ENCODE measurements at regions not wholly inside any gene's neighbourhood (a gene's known extent, or its start where the extent isn't known, plus 50 kb on each side); places are given as distances from the start of the nearest gene placed in this dataset.

- DNase-seq (ENCODE audit: low read depth in 3 of 3), result no peak
These were observed 457.4 kb upstream of the DSEL start for GRCh38 chr18:67973916-67974315.

DNA sequence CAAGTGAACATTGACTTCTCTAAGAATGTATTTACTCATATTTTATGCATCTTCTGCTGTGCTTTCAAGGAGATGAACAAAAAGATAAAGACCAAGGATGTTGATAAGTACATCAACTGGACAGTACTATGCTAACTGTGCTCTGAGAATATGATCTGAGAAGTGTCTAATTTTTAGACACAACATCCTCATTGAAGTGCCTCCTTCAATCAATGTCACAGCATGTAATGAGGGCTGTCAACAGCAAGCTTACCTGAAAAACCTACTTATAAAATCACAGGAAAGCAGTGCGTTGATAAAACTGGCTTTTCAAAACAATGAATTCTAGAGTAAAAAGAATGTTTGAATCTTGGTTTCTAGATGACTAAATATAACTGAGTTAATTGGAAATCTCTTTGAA lies 452.9 kb upstream of the DSEL start:
- DNase-seq (ENCODE audit: low read depth in 3 of 3), result no peak

GRCh38 chr18:67966224-67966623 lies 449.7 kb upstream of the DSEL start:
- DNase-seq (ENCODE audit: low read depth in 3 of 3), result no peak

- DNase-seq (ENCODE audit: low read depth in 3 of 3), result no peak
These were observed 447.9 kb upstream of the DSEL start for GRCh38 chr18:67964462-67964861.

- no peak for DNase-seq (ENCODE audit: low read depth in 3 of 3)
These were observed 445.4 kb upstream of the DSEL start for GRCh38 chr18:67961701-67962440.

DNA sequence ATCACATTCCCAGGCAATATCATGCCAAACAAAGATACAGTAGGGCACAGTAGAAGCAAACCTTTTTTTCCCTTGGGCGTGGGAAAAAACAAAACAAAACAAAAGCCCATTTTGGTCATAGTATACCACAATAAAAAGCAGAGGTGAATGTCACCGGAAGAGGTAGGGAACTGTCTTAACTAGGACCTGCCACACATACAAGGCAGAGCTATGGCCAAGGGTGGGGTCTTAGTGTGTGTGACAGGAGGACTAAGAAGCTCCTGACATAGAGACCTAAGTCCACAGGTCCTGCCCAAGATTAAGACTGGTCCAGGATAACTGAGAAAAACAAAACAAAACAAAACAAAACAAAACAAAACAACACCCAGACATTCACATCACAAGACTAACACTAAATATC lies 441.2 kb upstream of the DSEL start:
- DNase-seq (ENCODE audit: low read depth in 3 of 3), result no peak

DNA sequence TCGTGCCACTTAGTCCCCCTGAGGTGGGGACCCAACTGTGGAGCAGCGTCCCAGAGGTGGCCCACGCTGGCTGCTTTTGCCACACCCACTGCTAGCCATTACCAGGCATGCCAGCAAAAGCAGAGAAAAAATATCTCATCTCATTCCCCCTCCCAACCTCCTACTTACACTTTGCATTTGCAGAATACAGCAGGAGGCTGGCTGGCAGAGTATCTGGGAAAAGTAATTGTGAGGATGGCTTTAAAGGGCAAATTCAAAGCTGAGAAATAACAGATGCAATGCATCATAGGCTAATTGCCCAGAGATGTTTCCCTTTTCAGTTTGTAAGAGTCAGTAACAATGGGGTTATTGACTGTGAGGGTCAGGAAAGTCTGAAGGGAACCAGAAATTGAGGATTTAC lies 438.1 kb upstream of the DSEL start:
- DNase-seq (ENCODE audit: low read depth in 3 of 3), result no peak

DNA sequence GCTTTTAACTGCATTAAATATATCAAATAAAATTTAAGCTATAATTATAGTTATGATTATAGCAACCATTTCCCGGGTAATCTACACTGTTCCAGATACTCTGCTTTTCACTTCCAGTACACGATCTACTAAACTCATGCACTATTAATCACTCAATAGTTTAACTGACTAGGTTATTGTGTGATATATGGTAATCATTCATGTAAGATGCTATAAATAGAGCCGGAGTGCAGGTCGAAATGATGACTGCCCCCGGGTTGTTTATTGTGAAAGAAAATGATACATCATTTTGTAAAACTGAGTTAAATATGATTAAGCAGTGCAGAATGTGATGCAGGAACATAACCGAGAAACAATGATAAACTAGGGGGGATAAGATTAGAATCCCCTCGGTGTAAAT lies 434.6 kb upstream of the DSEL start:
- no peak for DNase-seq (ENCODE audit: low read depth in 3 of 3)

DNA sequence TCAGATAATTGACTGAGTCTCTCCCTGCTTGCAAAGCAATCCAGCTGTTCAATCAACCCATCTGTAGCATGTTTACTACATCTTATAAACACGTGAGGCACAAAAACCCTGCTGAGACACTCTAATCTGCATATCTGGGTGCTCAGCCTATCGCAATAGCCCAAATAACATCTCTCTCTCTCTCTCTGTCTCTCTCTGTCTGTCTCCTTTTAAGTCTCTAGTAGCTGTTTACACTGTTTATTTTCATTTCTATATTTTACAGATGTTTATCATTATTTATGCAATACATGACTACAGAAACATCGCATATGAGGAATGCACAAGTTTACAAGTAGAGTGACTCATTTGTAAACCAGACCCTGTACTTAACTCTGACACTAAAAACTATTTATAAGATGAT lies 422.1 kb upstream of the DSEL start:
- DNase-seq (ENCODE audit: low read depth in 3 of 3), result no peak

DNA sequence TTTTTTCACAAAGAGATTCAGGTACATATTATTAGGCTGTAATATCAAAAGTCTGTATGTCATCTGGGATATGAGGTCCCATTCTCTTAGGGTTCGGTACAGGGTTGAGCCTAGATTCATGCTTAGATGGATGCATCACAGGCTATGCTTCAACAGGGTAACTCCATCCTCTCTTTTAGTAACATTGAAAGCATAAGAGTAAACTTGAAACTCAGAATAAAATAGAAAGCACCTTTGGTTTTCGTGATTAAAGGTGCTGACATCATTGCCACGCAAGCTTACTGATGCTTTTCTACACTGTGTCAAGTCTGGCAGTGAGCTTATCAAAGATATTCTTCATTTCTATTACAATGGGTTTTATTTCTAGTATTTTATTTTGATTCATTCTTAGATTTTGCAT lies 419.1 kb upstream of the DSEL start:
- DNase-seq (ENCODE audit: low read depth in 3 of 3), result no peak

GRCh38 chr18:67933271-67933670 lies 416.8 kb upstream of the DSEL start:
- no peak for DNase-seq (ENCODE audit: low read depth in 3 of 3)

GRCh38 chr18:67932271-67932670 lies 415.8 kb upstream of the DSEL start:
- DNase-seq (ENCODE audit: low read depth in 3 of 3), result no peak

DNA sequence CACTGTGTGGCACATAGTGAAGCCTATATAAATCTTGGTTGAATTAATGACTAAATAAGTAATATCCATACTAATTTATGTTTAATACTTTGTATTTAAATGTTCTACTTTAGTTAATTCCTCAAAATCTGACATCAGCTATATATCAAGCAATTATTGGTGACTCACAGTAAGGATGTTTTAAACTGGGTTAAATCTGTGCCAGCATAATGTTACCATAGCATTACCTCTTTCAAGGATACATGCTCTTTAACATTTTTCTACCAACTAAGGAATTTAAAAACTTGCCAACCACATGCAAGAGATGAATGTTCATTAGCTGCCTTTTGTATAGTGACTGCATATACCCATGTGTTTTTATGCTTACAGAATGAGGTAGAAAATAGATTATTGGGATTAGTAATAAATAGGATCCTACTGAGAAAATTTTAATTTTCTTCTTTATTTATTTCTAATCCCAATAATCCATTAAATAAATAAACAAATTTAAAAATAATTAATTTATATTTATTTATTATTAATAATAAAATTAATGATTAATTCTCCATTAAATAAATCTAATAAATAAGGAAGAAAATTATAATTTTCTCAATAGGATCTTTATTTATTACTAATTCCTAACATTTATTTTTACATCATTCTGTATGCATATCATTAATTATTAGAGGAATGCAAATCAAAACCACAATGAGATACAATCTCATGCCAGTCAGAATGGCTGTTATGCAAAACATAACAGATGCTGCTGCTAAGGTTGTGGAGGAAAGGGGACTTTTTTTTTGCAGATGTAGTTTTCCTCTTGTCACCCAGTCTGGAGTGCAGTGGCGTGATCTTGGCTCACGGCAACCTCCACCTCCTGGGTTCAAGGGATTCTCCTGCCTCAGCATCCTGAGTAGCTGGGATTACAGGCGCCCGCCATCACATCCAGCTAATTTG lies 410.7 kb upstream of the DSEL start:
- DNase-seq (ENCODE audit: low read depth in 3 of 3), result no peak

GRCh38 chr18:67924656-67925055 lies 408.1 kb upstream of the DSEL start:
- DNase-seq (ENCODE audit: low read depth in 3 of 3), result no peak

GRCh38 chr18:67919316-67919715 lies 402.8 kb upstream of the DSEL start:
- DNase-seq (ENCODE audit: low read depth in 3 of 3), result no peak

DNA sequence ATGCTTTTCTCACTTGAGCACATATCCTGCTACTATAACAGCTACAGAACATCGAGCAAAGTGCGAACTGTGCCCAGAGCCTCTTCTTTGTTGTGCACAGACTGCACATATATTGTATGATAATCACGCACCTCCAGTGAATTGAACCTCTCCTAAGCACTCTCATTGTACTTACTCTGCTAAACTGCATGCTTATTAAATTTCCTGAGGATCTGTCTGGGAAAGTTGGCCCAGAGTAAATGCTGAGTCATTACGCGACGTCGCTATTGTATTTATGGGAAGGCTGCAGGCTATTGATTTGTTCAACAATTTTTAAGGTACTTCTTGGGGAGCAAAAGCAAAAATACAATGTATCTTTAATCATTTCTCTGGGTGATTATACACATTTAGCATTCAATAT lies 399.6 kb upstream of the DSEL start:
- DNase-seq (ENCODE audit: low read depth in 3 of 3), result no peak

DNA sequence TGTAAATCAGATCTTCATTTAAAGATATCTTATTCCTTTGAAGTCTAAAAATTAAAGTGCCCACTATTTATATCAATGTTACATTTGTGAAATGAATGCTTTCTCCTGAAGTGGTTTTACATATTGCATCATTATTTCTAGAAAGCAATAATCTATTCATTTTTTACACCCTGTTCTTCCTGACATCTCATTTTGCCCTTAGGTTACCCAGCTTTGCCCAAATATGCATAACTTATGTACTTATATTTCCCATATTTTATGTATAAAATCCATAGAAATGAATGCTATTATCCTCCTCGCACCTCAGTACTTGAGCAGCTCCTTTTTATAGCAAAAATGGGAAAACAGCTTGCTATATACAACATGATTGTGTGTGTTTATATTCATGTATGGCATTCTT lies 396.5 kb upstream of the DSEL start:
- no peak for DNase-seq (ENCODE audit: low read depth in 3 of 3)

- DNase-seq (ENCODE audit: low read depth in 3 of 3), result no peak
These were observed 385.1 kb upstream of the DSEL start for GRCh38 chr18:67901573-67901972.

- DNase-seq (ENCODE audit: low read depth in 3 of 3), result no peak
These were observed 379.9 kb upstream of the DSEL start for GRCh38 chr18:67896451-67896850.

DNA sequence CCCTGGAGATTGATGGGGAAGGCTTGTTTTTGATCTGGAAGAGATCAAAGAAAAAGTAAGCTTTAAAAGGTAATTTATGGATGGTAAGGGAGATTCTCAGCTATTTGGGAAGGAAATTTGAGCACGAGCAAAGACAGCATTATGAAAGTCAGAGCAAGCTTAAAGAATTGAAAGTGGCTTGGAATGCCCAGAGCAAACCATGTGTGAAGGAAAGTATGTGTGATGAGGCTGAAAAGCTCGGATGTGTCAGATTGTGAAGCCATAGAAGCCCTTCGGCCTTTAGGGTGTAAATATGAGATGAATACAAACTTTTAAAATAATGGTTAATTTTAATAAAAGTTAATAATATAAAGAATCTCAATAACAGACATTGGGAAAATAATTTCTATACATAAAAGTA lies 377.4 kb upstream of the DSEL start:
- no peak for DNase-seq (ENCODE audit: low read depth in 3 of 3)

DNA sequence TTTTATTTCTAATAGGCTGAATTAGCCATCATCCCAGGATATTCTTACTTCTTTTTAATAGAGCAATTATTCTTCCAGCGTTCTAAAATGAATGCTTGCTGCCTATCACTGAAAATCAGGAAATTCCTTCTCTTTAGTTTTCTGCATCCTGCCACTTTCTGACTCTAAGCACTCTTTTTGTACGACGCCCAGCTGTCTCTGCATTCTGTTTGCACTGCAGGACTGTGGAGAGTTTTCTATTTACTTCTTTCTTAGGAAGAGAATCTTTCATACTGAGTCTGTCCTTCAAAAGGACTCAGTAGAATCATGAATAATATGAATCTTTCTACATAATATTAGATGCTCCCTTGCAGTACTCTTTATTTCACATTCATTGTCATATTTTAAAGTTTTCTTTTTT lies 360.4 kb upstream of the DSEL start:
- no peak for DNase-seq (ENCODE audit: low read depth in 3 of 3)

GRCh38 chr18:67875944-67876343 lies 359.4 kb upstream of the DSEL start:
- no peak for DNase-seq (ENCODE audit: low read depth in 3 of 3)

DNA sequence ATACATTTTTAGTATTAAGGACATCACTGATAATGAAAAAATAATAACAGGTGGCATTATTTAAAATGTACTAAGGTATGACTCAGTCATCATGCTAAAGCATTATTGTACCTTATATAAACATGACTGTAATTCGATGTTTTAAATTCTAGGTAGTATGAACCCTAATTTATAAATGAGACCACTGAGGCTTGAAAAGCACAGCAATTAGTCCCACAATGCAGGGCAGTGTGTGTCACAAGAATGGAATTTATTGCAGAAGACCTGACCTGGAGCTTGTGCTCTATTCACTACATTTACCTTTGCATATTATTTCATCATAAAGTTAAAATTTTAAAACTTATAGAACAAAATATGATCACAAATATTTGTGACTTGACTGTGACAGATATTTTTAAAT lies 358.5 kb upstream of the DSEL start:
- no peak for DNase-seq (ENCODE audit: low read depth in 3 of 3)
